Stomach (tissue), 4 donors: ENCODE measurements at regions not wholly inside any gene's neighbourhood (a gene's known extent, or its start where the extent isn't known, plus 50 kb on each side); places are given as distances from the start of the nearest gene placed in this dataset.

Experiments used
- EP300 ChIP-seq: sonication (generic); formaldehyde crosslinking; IDR thresholded peaks from one replicate; pipeline ENCODE4 v1.6.1; 2017; ENCODE audit warnings: antibody characterized with exemption
- POLR2A ChIP-seq, 4 donors: fragments of 450-650 bp; IDR thresholded peaks; one replicate each; pipeline ENCODE4 v1.6.1; 2016; ENCODE audit warnings: antibody characterized with exemption in 4 of 4, control low read depth in 2 of 4, mild to moderate bottlenecking in 1 of 4, moderate library complexity in 1 of 4
- POLR2AphosphoS5 ChIP-seq, 3 donors: sonication (generic); formaldehyde crosslinking; IDR thresholded peaks; one replicate each; pipeline ENCODE4 v1.6.1; 2016; ENCODE audit warnings: antibody characterized with exemption in 3 of 3
- TF ChIP-seq, protein P1 (sequence below), 7 experiments: fragments of 450-650 bp in 4 of 7; fragments of 200-600 bp in 3 of 7; sonication (generic) in 3 of 7; IDR thresholded peaks; one replicate each; pipeline ENCODE4 v1.5.1; 2016 to 2019; ENCODE audit warnings: antibody characterized with exemption in 7 of 7, control low read depth in 2 of 7, mild to moderate bottlenecking in 1 of 7

DNA sequence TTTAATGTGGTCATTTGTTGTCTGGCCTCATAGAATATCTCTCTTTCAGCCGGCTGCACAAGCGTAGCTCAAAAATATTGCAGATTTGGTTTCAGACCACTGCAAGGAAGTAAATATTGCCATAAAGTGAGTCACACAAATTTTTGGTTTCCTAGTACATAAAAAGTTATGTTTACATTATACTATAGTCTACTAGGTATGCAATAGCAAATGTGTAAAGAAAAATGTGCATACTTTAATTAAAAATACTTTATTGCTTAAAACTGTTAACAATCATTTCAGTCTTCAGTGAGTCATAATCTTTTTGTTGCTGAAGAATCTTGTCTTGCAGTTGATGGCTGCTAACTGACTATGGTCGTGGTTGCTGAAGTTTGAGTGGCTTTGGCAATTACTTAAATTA lies 425.1 kb upstream of the ROBO1 start:
- TF ChIP-seq, protein P1, sequence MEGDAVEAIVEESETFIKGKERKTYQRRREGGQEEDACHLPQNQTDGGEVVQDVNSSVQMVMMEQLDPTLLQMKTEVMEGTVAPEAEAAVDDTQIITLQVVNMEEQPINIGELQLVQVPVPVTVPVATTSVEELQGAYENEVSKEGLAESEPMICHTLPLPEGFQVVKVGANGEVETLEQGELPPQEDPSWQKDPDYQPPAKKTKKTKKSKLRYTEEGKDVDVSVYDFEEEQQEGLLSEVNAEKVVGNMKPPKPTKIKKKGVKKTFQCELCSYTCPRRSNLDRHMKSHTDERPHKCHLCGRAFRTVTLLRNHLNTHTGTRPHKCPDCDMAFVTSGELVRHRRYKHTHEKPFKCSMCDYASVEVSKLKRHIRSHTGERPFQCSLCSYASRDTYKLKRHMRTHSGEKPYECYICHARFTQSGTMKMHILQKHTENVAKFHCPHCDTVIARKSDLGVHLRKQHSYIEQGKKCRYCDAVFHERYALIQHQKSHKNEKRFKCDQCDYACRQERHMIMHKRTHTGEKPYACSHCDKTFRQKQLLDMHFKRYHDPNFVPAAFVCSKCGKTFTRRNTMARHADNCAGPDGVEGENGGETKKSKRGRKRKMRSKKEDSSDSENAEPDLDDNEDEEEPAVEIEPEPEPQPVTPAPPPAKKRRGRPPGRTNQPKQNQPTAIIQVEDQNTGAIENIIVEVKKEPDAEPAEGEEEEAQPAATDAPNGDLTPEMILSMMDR (IDR thresholded peaks at IDR 0.05), result no peak
- TF ChIP-seq POLR2AphosphoS5 (IDR thresholded peaks at IDR 0.05), result no peak
- no peak for TF ChIP-seq EP300
- TF ChIP-seq POLR2A (IDR thresholded peaks at IDR 0.05), result no peak
